ENCODE measurements at regions not wholly inside any gene's neighbourhood (a gene's known extent, or its start where the extent isn't known, plus 50 kb on each side); places are given as distances from the start of the nearest gene placed in this dataset.

DNA sequence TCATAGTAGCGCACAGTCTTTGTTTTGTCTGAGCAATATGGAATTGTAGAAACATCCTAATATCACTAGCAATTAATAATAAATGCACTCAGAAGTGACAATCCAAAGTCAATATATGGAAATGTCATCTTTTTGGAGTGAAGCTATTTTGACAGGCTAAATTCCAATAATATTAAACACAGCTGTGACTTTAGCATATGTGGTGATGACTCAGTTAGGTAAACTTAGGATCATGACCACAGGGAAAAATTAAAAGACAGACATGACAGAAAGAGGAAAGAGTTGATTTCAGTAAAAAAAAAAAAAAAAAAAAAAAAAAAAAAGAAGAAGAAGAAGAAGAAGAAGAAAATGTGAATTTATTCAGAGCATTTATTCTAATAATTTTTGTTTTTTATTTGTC, 1165.7 kb downstream of the NLGN4Y start:
- H3K4me3 Mint-ChIP-seq: no peak overlapping the region
- no peak for ATAC-seq
- no peak overlapping the region for H3K27ac Mint-ChIP-seq
- no peaks in the 10 kb centered on the region for H3K4me1 Mint-ChIP-seq (ENCODE audit: low read depth in 2 of 2)
- no peaks in the 10 kb centered on the region for H3K27me3 Mint-ChIP-seq
- H3K36me3 Mint-ChIP-seq: no peaks in the 10 kb centered on the region
- H3K9me3 Mint-ChIP-seq: no peaks in the 10 kb centered on the region
- DNase-seq (ENCODE audit: low spot score): no peak

GRCh38 chrY:15702131-15702530, 1177.8 kb downstream of the NLGN4Y start:
- Mint-ChIP-seq H3K27me3 (no peaks in the 10 kb centered on the region), H3K27ac (no peak overlapping the region), H3K36me3 (no peaks in the 10 kb centered on the region), H3K9me3 (no peaks in the 10 kb centered on the region), H3K4me1 (ENCODE audit: low read depth in 2 of 2) (no peaks in the 10 kb centered on the region), H3K4me3 (no peak overlapping the region)
- DNase-seq (ENCODE audit: low spot score) (no peak), ATAC-seq (no peak)

- DNase-seq (ENCODE audit: low spot score) (no peak), ATAC-seq (no peak)
- no peak overlapping the region for H3K27ac Mint-ChIP-seq
- no peaks in the 10 kb centered on the region for H3K36me3 Mint-ChIP-seq
- H3K9me3 Mint-ChIP-seq: no peaks in the 10 kb centered on the region
- no peaks in the 10 kb centered on the region for H3K27me3 Mint-ChIP-seq
- H3K4me3 Mint-ChIP-seq: no peak overlapping the region
- H3K4me1 Mint-ChIP-seq (ENCODE audit: low read depth in 2 of 2): no peaks in the 10 kb centered on the region
These were observed 1180.6 kb downstream of the NLGN4Y start for GRCh38 chrY:15704906-15705305.

GRCh38 chrY:15749533-15750433, 1225.5 kb downstream of the NLGN4Y start:
- no peak overlapping the region for H3K27ac Mint-ChIP-seq
- ATAC-seq (no peak), DNase-seq (ENCODE audit: low spot score) (no peak)
- H3K27me3 Mint-ChIP-seq: no peaks in the 10 kb centered on the region
- H3K4me3 Mint-ChIP-seq: no peak overlapping the region
- H3K9me3 Mint-ChIP-seq: no peaks in the 10 kb centered on the region
- no peaks in the 10 kb centered on the region for H3K4me1 Mint-ChIP-seq (ENCODE audit: low read depth in 2 of 2)
- peaks cover 4% of the 10 kb centered on the region for H3K36me3 Mint-ChIP-seq

GRCh38 chrY:15751001-15751400, 1226.7 kb downstream of the NLGN4Y start:
- DNase-seq (ENCODE audit: low spot score): no peak
- Mint-ChIP-seq H3K4me1 (ENCODE audit: low read depth in 2 of 2) (no peaks in the 10 kb centered on the region), H3K27ac (no peak overlapping the region), H3K36me3 (no peaks in the 10 kb centered on the region), H3K4me3 (no peak overlapping the region), H3K9me3 (no peaks in the 10 kb centered on the region), H3K27me3 (no peaks in the 10 kb centered on the region)
- no peak for ATAC-seq

DNA sequence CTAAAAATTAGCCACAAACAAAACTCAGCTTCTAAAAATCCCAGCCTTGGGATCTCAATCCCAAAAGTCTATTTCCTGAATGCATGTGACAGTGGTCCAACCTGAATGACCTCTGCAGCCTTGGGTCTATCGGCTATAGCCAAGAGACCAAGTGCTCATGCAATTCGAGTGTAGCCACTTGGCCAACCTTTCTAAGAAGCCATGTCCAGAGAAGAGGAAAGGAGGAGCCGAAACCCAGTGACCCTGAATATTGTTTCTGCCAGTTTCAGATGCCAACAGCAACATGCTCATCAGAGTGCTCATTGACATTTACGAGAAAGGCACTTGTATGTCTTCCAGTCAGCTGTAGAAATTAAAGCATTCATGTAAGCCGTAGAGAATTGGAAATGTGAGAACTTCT, 1231.9 kb downstream of the NLGN4Y start:
- H3K27me3 Mint-ChIP-seq: no peaks in the 10 kb centered on the region
- no peaks in the 10 kb centered on the region for H3K4me1 Mint-ChIP-seq (ENCODE audit: low read depth in 2 of 2)
- no peak overlapping the region for H3K4me3 Mint-ChIP-seq
- no peak for DNase-seq (ENCODE audit: low spot score)
- no peak for ATAC-seq
- no peaks in the 10 kb centered on the region for H3K9me3 Mint-ChIP-seq
- H3K27ac Mint-ChIP-seq: no peak overlapping the region
- H3K36me3 Mint-ChIP-seq: no peaks in the 10 kb centered on the region

- Mint-ChIP-seq H3K27me3 (no peaks in the 10 kb centered on the region), H3K4me3 (no peak overlapping the region), H3K9me3 (no peaks in the 10 kb centered on the region), H3K4me1 (ENCODE audit: low read depth in 2 of 2) (no peaks in the 10 kb centered on the region), H3K27ac (no peak overlapping the region), H3K36me3 (no peaks in the 10 kb centered on the region)
- ATAC-seq (no peak), DNase-seq (ENCODE audit: low spot score) (no peak)
These were observed 1249.2 kb downstream of the NLGN4Y start for GRCh38 chrY:15773579-15773978.

DNA sequence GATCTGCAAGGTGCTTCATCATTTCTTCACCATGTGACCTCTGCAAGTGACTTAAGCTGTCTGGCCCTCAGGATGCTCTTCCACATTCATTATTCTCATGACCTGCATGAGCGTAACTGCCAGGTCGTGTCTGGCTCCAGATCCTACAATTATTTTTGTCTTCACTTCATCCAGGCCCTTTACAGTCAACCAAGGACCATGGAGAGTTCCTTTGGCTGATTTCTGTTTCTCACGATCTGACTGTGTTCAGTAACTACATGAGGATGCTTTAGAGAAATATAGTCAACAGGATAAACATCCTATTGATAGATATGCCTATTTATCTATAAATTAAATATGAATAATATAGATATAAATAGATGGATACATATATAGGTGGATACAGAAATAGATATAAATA, 1251.6 kb downstream of the NLGN4Y start:
- H3K36me3 Mint-ChIP-seq: no peaks in the 10 kb centered on the region
- ATAC-seq (no peak), DNase-seq (ENCODE audit: low spot score) (no peak)
- H3K4me1 Mint-ChIP-seq (ENCODE audit: low read depth in 2 of 2): no peaks in the 10 kb centered on the region
- H3K4me3 Mint-ChIP-seq: no peak overlapping the region
- H3K27ac Mint-ChIP-seq: no peak overlapping the region
- no peaks in the 10 kb centered on the region for H3K27me3 Mint-ChIP-seq
- no peaks in the 10 kb centered on the region for H3K9me3 Mint-ChIP-seq

DNA sequence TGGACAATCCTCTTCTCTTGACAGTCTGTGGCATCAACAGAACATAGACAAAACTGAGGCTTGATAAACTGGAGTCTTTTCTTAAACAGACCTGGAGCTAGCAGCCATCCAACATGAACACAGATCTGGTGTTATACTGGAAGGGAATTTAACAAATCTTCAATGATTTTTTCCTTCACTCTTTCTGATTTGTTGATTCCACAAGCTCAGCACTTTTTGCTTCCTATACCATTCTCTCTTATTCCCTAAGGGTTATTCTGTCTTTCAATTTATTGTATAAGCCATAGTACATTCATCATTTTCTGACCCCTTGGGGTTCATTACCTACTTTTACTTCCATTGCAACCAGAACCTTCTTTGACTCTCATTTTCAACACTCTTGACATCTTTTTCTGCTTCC, 1255.6 kb downstream of the NLGN4Y start:
- no peaks in the 10 kb centered on the region for H3K27me3 Mint-ChIP-seq
- H3K9me3 Mint-ChIP-seq: no peaks in the 10 kb centered on the region
- ATAC-seq (no peak), DNase-seq (ENCODE audit: low spot score) (no peak)
- H3K27ac Mint-ChIP-seq: no peak overlapping the region
- no peaks in the 10 kb centered on the region for H3K36me3 Mint-ChIP-seq
- H3K4me3 Mint-ChIP-seq: no peak overlapping the region
- H3K4me1 Mint-ChIP-seq (ENCODE audit: low read depth in 2 of 2): no peaks in the 10 kb centered on the region

- ATAC-seq (no peak), DNase-seq (ENCODE audit: low spot score) (no peak)
- Mint-ChIP-seq H3K36me3 (peaks cover 5% of the 10 kb centered on the region), H3K4me1 (ENCODE audit: low read depth in 2 of 2) (no peaks in the 10 kb centered on the region), H3K27ac (no peak overlapping the region), H3K4me3 (no peak overlapping the region), H3K9me3 (no peaks in the 10 kb centered on the region), H3K27me3 (no peaks in the 10 kb centered on the region)
These were observed 1275.7 kb downstream of the NLGN4Y start for GRCh38 chrY:15800021-15800420.

DNA sequence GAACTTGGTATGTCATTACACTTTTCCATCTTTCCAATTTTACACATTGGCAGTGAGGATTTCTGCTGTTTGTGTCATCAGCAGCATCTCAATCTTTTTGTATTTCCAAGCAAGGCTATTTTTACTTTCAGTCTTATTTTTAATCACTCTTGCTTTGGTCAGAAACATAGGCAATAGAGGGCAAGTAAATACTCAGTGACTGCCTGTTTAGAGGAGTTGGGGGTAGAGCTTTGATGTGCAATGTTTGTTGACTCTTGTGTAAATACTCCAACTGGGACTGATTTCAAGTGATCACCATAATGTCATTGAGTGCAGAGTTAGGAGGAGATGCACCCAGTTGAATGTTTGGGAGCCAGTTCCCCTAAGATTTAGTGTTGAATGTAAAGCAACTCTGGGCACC, 1281.7 kb downstream of the NLGN4Y start:
- ATAC-seq: no peak
- no peak overlapping the region for H3K27ac Mint-ChIP-seq
- H3K9me3 Mint-ChIP-seq: no peaks in the 10 kb centered on the region

GRCh38 chrY:15814241-15814640, 1289.9 kb downstream of the NLGN4Y start:
- H3K4me3 Mint-ChIP-seq: no peak overlapping the region
- no peak overlapping the region for H3K27ac Mint-ChIP-seq
- ATAC-seq (no peak), DNase-seq (ENCODE audit: low spot score) (no peak)
- no peaks in the 10 kb centered on the region for H3K9me3 Mint-ChIP-seq
- no peaks in the 10 kb centered on the region for H3K27me3 Mint-ChIP-seq
- peaks cover 6% of the 10 kb centered on the region for H3K36me3 Mint-ChIP-seq
- no peaks in the 10 kb centered on the region for H3K4me1 Mint-ChIP-seq (ENCODE audit: low read depth in 2 of 2)

More for the DNA sequence above, 1281.7 kb downstream of the NLGN4Y start:
- Mint-ChIP-seq H3K4me3 (no peak overlapping the region), H3K4me1 (ENCODE audit: low read depth in 2 of 2) (no peaks in the 10 kb centered on the region), H3K27me3 (no peaks in the 10 kb centered on the region), H3K36me3 (no peaks in the 10 kb centered on the region)
- no peak for DNase-seq (ENCODE audit: low spot score)

All from natural killer cell treated with Interleukin-12 subunit alpha and Interleukin-12 subunit beta and Interleukin-15 and Interleukin-18, amount 100 ng/mL, for 72 hours (primary cell).